WTC11 (cell line): ENCODE measurements at regions not wholly inside any gene's neighbourhood (a gene's known extent, or its start where the extent isn't known, plus 50 kb on each side); places are given as distances from the start of the nearest gene placed in this dataset.

ENCODE experiments used
- ARID4B ChIP-seq: sonication (generic); formaldehyde crosslinking; IDR thresholded peaks from 2 replicates; pipeline ENCODE4 v1.8.0; 2023; ENCODE audit warnings: missing genetic modification reagents, mild to moderate bottlenecking, borderline replicate concordance
- CDX4 ChIP-seq: fragments of 250-450 bp; sonication (Bioruptor Pico); IDR thresholded peaks from 2 replicates; pipeline ENCODE4 v1.9.0; 2021; ENCODE audit warnings: moderate library complexity, mild to moderate bottlenecking, inconsistent platforms, borderline replicate concordance
- CREM ChIP-seq: sonication (generic); formaldehyde crosslinking; IDR thresholded peaks from 2 replicates; pipeline ENCODE4 v1.8.1; 2022; ENCODE audit warnings: mild to moderate bottlenecking, missing genetic modification reagents, moderate library complexity
- CTCF ChIP-seq: fragments of 200-600 bp; IDR thresholded peaks from 2 replicates; pipeline ENCODE4 v1.8.0; 2022; ENCODE audit warnings: antibody characterized with exemption
- GABPB1 ChIP-seq: sonication (generic); formaldehyde crosslinking; IDR thresholded peaks from 2 replicates; pipeline ENCODE4 v1.8.1; 2023; ENCODE audit warnings: mild to moderate bottlenecking, missing genetic modification reagents
- IRF1 ChIP-seq: sonication (generic); formaldehyde crosslinking; IDR thresholded peaks from 2 replicates; pipeline ENCODE4 v1.8.0; 2023; ENCODE audit warnings: missing genetic modification reagents
- JUN ChIP-seq: sonication (generic); formaldehyde crosslinking; IDR thresholded peaks from 2 replicates; pipeline ENCODE4 v1.8.0; 2023; ENCODE audit warnings: mild to moderate bottlenecking, missing genetic modification reagents
- KAT7 ChIP-seq: sonication (generic); formaldehyde crosslinking; IDR thresholded peaks from 2 replicates; pipeline ENCODE4 v1.8.1; 2023; ENCODE audit warnings: missing genetic modification reagents, mild to moderate bottlenecking, borderline replicate concordance
- NFYB ChIP-seq: sonication (generic); formaldehyde crosslinking; conservative IDR thresholded peaks from 2 replicates; pipeline ENCODE4 v1.8.0; 2022; ENCODE audit warnings: low read depth, missing genetic modification reagents
- NR3C1 ChIP-seq: sonication (generic); formaldehyde crosslinking; conservative IDR thresholded peaks from 2 replicates; pipeline ENCODE4 v1.8.1; 2023; ENCODE audit warnings: low read depth, mild to moderate bottlenecking, missing genetic modification reagents
- TP53 ChIP-seq: sonication (generic); formaldehyde crosslinking; IDR thresholded peaks from 2 replicates; pipeline ENCODE4 v1.8.1; 2023; ENCODE audit warnings: mild to moderate bottlenecking, missing genetic modification reagents
- TF ChIP-seq, protein P1 (sequence below): sonication (generic); formaldehyde crosslinking; IDR thresholded peaks from 2 replicates; pipeline ENCODE4 v1.8.1; 2022; ENCODE audit warnings: low read depth, mild to moderate bottlenecking, moderate library complexity, missing genetic modification reagents, borderline replicate concordance
- TF ChIP-seq, protein P2 (sequence below): sonication (generic); formaldehyde crosslinking; conservative IDR thresholded peaks from 2 replicates; pipeline ENCODE4 v1.8.1; 2022; ENCODE audit warnings: mild to moderate bottlenecking, missing genetic modification reagents
- TF ChIP-seq, protein P3 (sequence below): sonication (generic); formaldehyde crosslinking; IDR thresholded peaks from 2 replicates; pipeline ENCODE4 v1.8.1; 2023; ENCODE audit warnings: mild to moderate bottlenecking, missing genetic modification reagents

- TF ChIP-seq, protein P1, sequence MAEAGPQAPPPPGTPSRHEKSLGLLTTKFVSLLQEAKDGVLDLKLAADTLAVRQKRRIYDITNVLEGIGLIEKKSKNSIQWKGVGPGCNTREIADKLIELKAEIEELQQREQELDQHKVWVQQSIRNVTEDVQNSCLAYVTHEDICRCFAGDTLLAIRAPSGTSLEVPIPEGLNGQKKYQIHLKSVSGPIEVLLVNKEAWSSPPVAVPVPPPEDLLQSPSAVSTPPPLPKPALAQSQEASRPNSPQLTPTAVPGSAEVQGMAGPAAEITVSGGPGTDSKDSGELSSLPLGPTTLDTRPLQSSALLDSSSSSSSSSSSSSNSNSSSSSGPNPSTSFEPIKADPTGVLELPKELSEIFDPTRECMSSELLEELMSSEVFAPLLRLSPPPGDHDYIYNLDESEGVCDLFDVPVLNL (CRISPR knock-in tag) = no peak
- TF ChIP-seq CTCF = no peak
- TF ChIP-seq CDX4 (CRISPR knock-in tag) = no peak
- TF ChIP-seq NR3C1 (CRISPR knock-in tag) = no peak
- TF ChIP-seq, protein P2, sequence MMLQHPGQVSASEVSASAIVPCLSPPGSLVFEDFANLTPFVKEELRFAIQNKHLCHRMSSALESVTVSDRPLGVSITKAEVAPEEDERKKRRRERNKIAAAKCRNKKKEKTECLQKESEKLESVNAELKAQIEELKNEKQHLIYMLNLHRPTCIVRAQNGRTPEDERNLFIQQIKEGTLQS (CRISPR knock-in tag) = no peak
- TF ChIP-seq, protein P3, sequence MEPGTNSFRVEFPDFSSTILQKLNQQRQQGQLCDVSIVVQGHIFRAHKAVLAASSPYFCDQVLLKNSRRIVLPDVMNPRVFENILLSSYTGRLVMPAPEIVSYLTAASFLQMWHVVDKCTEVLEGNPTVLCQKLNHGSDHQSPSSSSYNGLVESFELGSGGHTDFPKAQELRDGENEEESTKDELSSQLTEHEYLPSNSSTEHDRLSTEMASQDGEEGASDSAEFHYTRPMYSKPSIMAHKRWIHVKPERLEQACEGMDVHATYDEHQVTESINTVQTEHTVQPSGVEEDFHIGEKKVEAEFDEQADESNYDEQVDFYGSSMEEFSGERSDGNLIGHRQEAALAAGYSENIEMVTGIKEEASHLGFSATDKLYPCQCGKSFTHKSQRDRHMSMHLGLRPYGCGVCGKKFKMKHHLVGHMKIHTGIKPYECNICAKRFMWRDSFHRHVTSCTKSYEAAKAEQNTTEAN (CRISPR knock-in tag) = no peak
- no peak for TF ChIP-seq TP53 (CRISPR knock-in tag)
- no peak for TF ChIP-seq NFYB (CRISPR knock-in tag)
- no peak for TF ChIP-seq CREM (CRISPR knock-in tag)
- no peak for TF ChIP-seq GABPB1 (CRISPR knock-in tag)
- TF ChIP-seq KAT7 (CRISPR knock-in tag) = no peak
- no peak for TF ChIP-seq ARID4B (CRISPR knock-in tag)
- no peak for TF ChIP-seq JUN (CRISPR knock-in tag)
- no peak for TF ChIP-seq IRF1
Measured at GRCh38 chr13:22499919-22500318, 680.9 kb upstream of the SGCG start.
